ENCODE measurements at regions not wholly inside any gene's neighbourhood (a gene's known extent, or its start where the extent isn't known, plus 50 kb on each side); places are given as distances from the start of the nearest gene placed in this dataset.

DNA sequence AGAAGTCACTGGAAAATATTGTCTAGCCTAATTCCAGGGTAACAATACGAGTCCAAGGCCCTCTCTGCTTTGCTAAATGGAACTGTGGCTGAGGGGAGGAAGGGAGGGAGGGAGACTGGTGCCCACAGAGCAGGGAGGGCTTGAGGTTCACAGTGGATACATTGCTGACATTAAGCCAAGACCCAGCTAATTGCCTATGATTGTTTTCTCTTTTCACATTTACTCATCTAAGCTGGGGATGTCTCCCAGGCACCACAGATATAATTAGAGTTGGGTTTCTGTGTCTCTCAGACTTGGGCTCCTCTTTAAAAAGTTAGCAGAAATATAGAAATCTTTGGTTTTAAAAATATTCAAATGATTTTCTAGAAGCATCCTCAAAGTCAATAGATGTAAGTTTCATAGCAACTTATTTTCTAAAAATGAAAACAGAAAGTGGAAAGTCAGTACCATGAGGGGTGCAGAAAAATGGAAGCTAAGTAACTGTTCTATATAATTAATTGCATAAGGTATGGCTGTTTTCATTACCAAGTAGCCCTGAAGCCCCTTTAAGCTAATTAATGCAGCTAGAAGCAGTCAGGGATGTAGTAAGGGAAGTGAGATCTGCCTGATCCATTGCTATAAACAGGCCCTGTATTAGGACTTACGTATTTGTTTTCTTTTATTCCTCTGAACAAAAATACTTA is 259.8 kb downstream of the NDUFS4 start:
- no peak overlapping the region for H3K27ac ChIP-seq (ENCODE audit: insufficient read depth, low read depth, low read length)
- FAIRE-seq (no peak), DNase-seq (ENCODE audit: low read depth, low spot score) (no peak)
- H3K4me2 ChIP-seq (ENCODE audit: insufficient read depth, low read length) = no peak overlapping the region
- no peak overlapping the region for H3K9ac ChIP-seq (replicated peaks; ENCODE audit: extremely low read depth, insufficient read depth, low read length)
- H3K4me1 ChIP-seq (ENCODE audit: control insufficient read depth, extremely low read depth, insufficient read depth, low read length) = no peaks in the 10 kb centered on the region
- H3K4me3 ChIP-seq (replicated peaks in 1 of 3; ENCODE audit: insufficient read depth in 1 of 3, low read depth in 1 of 3, low read length in 3 of 3) = no peak overlapping the region
- TF ChIP-seq FOS (IDR thresholded peaks at IDR 0.05; ENCODE audit: borderline replicate concordance, insufficient read depth, low read length) = no peak
- TF ChIP-seq GATA2 (IDR thresholded peaks at IDR 0.05; ENCODE audit: insufficient read depth, insufficient read length, low read depth, low read length) = no peak
- no peak for TF ChIP-seq EZH2 (IDR thresholded peaks at IDR 0.05; ENCODE audit: borderline replicate concordance, low read depth, low read length, severe bottlenecking)
- no peak for TF ChIP-seq JUN (IDR thresholded peaks at IDR 0.05; ENCODE audit: borderline replicate concordance, insufficient read depth, insufficient read length, low read depth)
- TF ChIP-seq POLR2A (IDR thresholded peaks at IDR 0.05; ENCODE audit: low read depth, low read length) = no peak
- TF ChIP-seq MYC (IDR thresholded peaks at IDR 0.05; ENCODE audit: low read depth, low read length) = no peak
- TF ChIP-seq POLR2AphosphoS5 (IDR thresholded peaks at IDR 0.05; ENCODE audit: insufficient read depth, low read depth, low read length) = no peak
- TF ChIP-seq, protein P1, sequence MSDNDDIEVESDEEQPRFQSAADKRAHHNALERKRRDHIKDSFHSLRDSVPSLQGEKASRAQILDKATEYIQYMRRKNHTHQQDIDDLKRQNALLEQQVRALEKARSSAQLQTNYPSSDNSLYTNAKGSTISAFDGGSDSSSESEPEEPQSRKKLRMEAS (IDR thresholded peaks at IDR 0.05; ENCODE audit: insufficient read depth, insufficient read length) = no peak
- TF ChIP-seq, protein P2, sequence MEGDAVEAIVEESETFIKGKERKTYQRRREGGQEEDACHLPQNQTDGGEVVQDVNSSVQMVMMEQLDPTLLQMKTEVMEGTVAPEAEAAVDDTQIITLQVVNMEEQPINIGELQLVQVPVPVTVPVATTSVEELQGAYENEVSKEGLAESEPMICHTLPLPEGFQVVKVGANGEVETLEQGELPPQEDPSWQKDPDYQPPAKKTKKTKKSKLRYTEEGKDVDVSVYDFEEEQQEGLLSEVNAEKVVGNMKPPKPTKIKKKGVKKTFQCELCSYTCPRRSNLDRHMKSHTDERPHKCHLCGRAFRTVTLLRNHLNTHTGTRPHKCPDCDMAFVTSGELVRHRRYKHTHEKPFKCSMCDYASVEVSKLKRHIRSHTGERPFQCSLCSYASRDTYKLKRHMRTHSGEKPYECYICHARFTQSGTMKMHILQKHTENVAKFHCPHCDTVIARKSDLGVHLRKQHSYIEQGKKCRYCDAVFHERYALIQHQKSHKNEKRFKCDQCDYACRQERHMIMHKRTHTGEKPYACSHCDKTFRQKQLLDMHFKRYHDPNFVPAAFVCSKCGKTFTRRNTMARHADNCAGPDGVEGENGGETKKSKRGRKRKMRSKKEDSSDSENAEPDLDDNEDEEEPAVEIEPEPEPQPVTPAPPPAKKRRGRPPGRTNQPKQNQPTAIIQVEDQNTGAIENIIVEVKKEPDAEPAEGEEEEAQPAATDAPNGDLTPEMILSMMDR (IDR thresholded peaks at IDR 0.05; ENCODE audit: extremely low read depth in 1 of 2, insufficient read depth in 1 of 2, low read depth in 1 of 2, low read length in 2 of 2) = no peak
- no peaks in the 10 kb centered on the region for H3K79me2 ChIP-seq (ENCODE audit: control insufficient read depth, insufficient read depth, low read length)
- no peak overlapping the region for H2AFZ ChIP-seq (ENCODE audit: low read depth, low read length)
- no peaks in the 10 kb centered on the region for H3K36me3 ChIP-seq (ENCODE audit: control insufficient read depth in 2 of 2, extremely low read depth in 1 of 2, insufficient read depth in 2 of 2, low read length in 2 of 2)
- no peaks in the 10 kb centered on the region for H3K9me1 ChIP-seq (replicated peaks; ENCODE audit: control insufficient read depth, extremely low read depth, insufficient read depth, low read length)
- no peaks in the 10 kb centered on the region for H3K9me3 ChIP-seq (replicated peaks; ENCODE audit: control insufficient read depth, insufficient read depth, low read length)
- H4K20me1 ChIP-seq (replicated peaks; ENCODE audit: control insufficient read depth, extremely low read depth, insufficient read depth, low read length) = no peaks in the 10 kb centered on the region
- intact Hi-C loops (cut with micrococcal nuclease) = no loop called here
- CTCF ChIA-PET = interaction anchor here (0.6 kb wide), 1 partner anchor 364 kb away, joined by 6 read pairs; no protein-coding TSS in a partner anchor
- no TSS peak for BruUV-seq (replicated peaks)
- dilution Hi-C loops (cut with MboI; ENCODE audit: extremely low pct_ligation_motif_present, low sequenced_read_pairs) = no loop called here
- POLR2A ChIA-PET = no interaction called here
- H3K27me3 ChIP-seq (ENCODE audit: control insufficient read depth in 2 of 2, insufficient read depth in 2 of 2, low read length in 2 of 2) = peaks cover 0 to 5% of the 10 kb centered on the region in 2 experiments
